Nephron (organoid): ENCODE measurements at regions not wholly inside any gene's neighbourhood (a gene's known extent, or its start where the extent isn't known, plus 50 kb on each side); places are given as distances from the start of the nearest gene placed in this dataset.

Experiments used
- H3K27ac Mint-ChIP-seq, 3 experiments: 2 replicates each; pipeline ENCODE4 v1.8.0; 2020; ENCODE audit warnings: mixed read lengths in 3 of 3, mild to moderate bottlenecking in 2 of 3, moderate library complexity in 1 of 3
- H3K27me3 Mint-ChIP-seq: 2 replicates; pipeline ENCODE4 v1.8.0; 2021; ENCODE audit warnings: low read depth, mild to moderate bottlenecking, moderate library complexity, mixed read lengths
- H3K36me3 Mint-ChIP-seq: 2 replicates; pipeline ENCODE4 v1.8.0; 2020; ENCODE audit warnings: low read depth, mixed read lengths
- H3K4me1 Mint-ChIP-seq: 2 replicates; pipeline ENCODE4 v1.8.0; 2020; ENCODE audit warnings: mixed read lengths
- H3K4me3 Mint-ChIP-seq, 3 experiments: 2 replicates each; pipeline ENCODE4 v1.8.0; 2020; ENCODE audit warnings: mild to moderate bottlenecking in 3 of 3, mixed read lengths in 3 of 3, moderate library complexity in 2 of 3
- H3K9me3 Mint-ChIP-seq: 2 replicates; pipeline ENCODE4 v1.8.0; 2020; ENCODE audit warnings: mixed read lengths
- TF ChIP-seq, protein P1 (sequence below), 3 experiments: fragments of 200-600 bp; sonication (generic); IDR thresholded peaks; one replicate each; pipeline ENCODE4 v1.5.0; 2021; ENCODE audit warnings: antibody characterized with exemption in 3 of 3; ENCODE audit not compliant: unreplicated experiment in 3 of 3

DNA sequence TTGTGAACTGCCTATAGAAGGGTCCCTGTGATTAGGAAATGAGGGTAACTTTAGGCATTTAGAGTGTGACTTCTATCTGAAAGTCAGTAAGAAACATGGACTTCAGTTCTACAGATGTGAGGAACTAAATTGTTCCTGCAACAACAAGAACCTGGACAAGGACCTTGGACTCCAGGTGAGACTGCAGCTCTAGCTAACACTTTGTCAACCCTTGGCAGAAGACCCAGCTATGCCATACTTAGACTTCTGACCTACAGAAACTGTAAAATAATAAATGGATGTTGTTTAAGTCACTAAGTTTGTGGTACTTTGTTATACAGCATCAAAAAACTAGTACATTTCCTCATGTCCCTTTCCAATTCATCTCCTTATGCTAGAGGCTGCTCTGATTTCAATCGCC, 580.8 kb downstream of the IQCM start:
- no peak overlapping the region for H3K4me3 Mint-ChIP-seq
- TF ChIP-seq, protein P1, sequence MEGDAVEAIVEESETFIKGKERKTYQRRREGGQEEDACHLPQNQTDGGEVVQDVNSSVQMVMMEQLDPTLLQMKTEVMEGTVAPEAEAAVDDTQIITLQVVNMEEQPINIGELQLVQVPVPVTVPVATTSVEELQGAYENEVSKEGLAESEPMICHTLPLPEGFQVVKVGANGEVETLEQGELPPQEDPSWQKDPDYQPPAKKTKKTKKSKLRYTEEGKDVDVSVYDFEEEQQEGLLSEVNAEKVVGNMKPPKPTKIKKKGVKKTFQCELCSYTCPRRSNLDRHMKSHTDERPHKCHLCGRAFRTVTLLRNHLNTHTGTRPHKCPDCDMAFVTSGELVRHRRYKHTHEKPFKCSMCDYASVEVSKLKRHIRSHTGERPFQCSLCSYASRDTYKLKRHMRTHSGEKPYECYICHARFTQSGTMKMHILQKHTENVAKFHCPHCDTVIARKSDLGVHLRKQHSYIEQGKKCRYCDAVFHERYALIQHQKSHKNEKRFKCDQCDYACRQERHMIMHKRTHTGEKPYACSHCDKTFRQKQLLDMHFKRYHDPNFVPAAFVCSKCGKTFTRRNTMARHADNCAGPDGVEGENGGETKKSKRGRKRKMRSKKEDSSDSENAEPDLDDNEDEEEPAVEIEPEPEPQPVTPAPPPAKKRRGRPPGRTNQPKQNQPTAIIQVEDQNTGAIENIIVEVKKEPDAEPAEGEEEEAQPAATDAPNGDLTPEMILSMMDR (IDR thresholded peaks at IDR 0.05; ENCODE audit: unreplicated experiment in 3 of 3): no peak
- peaks cover 4% of the 10 kb centered on the region for H3K27me3 Mint-ChIP-seq
- no peak overlapping the region for H3K27ac Mint-ChIP-seq
- peaks cover 3% of the 10 kb centered on the region for H3K9me3 Mint-ChIP-seq
- no peaks in the 10 kb centered on the region for H3K4me1 Mint-ChIP-seq
- no peaks in the 10 kb centered on the region for H3K36me3 Mint-ChIP-seq

DNA sequence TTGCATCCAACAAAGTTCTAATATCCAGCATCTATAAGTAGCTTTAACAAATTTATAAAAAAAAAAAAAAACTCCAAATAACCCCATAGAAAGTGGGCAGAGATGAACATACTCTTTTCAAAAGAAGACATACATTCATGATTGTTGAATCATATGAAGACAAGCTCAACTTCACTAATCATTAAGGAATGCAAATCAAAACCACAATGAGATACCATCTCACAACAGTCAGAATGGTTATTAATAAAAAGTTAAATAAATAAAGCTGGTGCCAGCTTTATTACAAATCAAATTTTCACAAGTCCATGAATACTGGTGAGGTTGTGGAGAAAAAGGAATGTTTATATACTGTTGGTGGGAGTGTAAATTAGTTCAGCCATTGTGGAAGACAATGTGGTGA, 592.0 kb downstream of the IQCM start:
- Mint-ChIP-seq H3K4me1 (no peaks in the 10 kb centered on the region), H3K36me3 (no peaks in the 10 kb centered on the region), H3K9me3 (peaks cover 55% of the 10 kb centered on the region), H3K27ac (no peak overlapping the region), H3K27me3 (peaks cover 5% of the 10 kb centered on the region), H3K4me3 (no peak overlapping the region)
- TF ChIP-seq, protein P1 (IDR thresholded peaks at IDR 0.05; ENCODE audit: unreplicated experiment in 3 of 3): no peak

DNA sequence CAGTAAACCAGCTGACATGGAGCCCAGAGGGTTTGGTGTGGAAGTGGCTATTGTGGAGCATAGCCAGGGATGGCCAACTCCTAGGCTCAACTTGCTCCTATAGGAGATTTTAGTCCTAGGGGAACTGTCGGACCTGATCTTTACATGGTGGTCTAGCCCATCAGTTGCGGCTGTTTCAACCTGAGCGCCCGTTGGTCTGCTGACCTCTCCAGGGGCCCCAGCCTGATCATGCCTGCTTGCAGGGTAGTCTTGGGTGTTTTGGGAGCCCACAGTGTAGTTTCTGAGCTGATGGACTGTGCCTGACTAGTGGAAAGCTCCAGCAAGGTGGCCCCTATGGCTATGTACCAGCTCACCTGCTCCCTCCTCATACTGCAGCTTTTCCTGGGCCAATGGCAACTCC, 597.0 kb downstream of the IQCM start:
- Mint-ChIP-seq H3K27ac (no peak overlapping the region), H3K4me1 (no peaks in the 10 kb centered on the region), H3K27me3 (peaks cover 5% of the 10 kb centered on the region)

DNA sequence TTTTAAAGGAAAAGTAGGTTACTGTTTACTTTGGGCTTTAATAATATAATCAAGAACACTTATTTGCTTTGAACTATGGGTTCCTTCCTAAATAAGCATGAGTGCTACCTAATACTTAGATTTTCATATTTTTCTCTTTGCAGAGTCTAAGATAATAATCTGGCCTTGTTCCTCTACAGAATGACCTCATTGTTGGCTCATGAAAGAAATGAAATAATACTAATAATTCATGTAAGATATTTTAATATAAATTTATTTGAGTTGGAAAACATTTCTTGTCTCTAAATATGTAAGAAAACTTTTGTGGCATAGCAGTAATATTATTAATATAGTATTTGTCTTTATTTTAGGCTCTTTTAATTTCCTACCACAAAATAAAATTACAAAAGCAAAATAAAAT, 601.3 kb downstream of the IQCM start:
- H3K9me3 Mint-ChIP-seq: peaks cover 9% of the 10 kb centered on the region
- no peaks in the 10 kb centered on the region for H3K36me3 Mint-ChIP-seq
- H3K27ac Mint-ChIP-seq: no peak overlapping the region
- TF ChIP-seq, protein P1 (IDR thresholded peaks at IDR 0.05; ENCODE audit: unreplicated experiment in 3 of 3): no peak
- H3K4me3 Mint-ChIP-seq: no peak overlapping the region
- no peaks in the 10 kb centered on the region for H3K27me3 Mint-ChIP-seq
- H3K4me1 Mint-ChIP-seq: no peaks in the 10 kb centered on the region

More for the DNA sequence above, 597.0 kb downstream of the IQCM start:
- H3K36me3 Mint-ChIP-seq: no peaks in the 10 kb centered on the region
- peaks cover 44% of the 10 kb centered on the region for H3K9me3 Mint-ChIP-seq
- TF ChIP-seq, protein P1 (IDR thresholded peaks at IDR 0.05; ENCODE audit: unreplicated experiment in 3 of 3): no peak
- H3K4me3 Mint-ChIP-seq: no peak overlapping the region

DNA sequence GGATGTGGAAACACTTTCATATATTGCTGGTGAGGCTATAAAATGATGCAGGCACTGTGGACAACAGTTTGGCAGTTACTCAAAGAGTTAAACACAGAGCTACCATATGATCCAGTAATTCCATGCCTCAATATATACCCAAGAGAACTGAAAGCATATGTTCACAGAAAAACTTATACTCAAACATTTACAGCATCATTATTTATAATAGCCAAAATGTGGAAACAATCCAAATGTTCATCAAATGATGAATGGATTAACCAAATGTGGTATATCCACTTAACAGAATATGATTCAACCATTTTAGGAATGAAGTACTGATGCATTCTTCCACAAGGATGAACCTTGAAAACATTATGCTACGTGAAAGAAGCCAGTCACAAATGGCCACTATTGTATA, 603.8 kb downstream of the IQCM start:
- H3K36me3 Mint-ChIP-seq: no peaks in the 10 kb centered on the region
- TF ChIP-seq, protein P1 (IDR thresholded peaks at IDR 0.05; ENCODE audit: unreplicated experiment in 3 of 3): no peak

DNA sequence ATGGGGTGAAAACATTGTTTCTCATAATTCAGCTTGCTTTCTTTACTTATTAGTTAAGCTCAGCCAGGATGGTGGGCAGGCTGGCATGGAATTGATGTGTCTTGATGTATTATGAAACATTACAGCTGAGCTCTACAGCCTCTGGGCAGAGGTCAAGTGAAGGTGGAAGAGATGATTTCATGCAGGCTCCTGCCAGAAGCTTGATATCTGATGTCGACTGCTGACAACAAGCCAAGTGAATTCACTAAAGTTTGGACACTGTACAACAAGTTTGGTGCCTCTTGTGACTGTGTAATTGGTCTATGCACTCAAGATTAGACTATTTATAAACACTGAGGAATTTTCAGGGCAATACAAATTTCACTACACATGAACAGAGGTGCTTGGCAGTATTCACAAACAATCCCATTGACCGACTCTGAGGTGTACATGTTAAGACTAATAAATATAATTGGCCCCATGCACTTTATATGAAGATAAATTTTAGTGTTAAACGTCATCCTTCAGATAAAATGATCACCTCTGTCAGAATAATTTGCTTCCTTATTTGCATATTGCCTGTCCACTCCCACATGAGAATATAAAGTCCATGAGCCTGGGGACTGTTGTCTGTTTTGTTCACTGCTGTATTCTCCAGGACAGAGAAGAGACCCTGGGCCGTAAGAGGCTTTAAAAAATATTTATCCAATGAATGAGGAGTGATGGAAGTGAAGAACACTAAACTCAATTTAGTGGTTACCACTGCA, 612.2 kb downstream of the IQCM start:
- Mint-ChIP-seq H3K27me3 (no peaks in the 10 kb centered on the region), H3K9me3 (no peaks in the 10 kb centered on the region), H3K36me3 (no peaks in the 10 kb centered on the region), H3K4me3 (no peak overlapping the region), H3K27ac (peak overlapping the region in 1 of 3 experiments; percentile 44), H3K4me1 (peaks cover 22% of the 10 kb centered on the region)
- TF ChIP-seq, protein P1 (IDR thresholded peaks at IDR 0.05; ENCODE audit: unreplicated experiment in 3 of 3): no peak

More for the DNA sequence above, 603.8 kb downstream of the IQCM start:
- H3K27ac Mint-ChIP-seq: no peak overlapping the region
- H3K4me1 Mint-ChIP-seq: no peaks in the 10 kb centered on the region
- H3K9me3 Mint-ChIP-seq: no peaks in the 10 kb centered on the region
- H3K4me3 Mint-ChIP-seq: no peak overlapping the region
- H3K27me3 Mint-ChIP-seq: no peaks in the 10 kb centered on the region
